DMS153 (cell line): ENCODE measurements at regions not wholly inside any gene's neighbourhood (a gene's known extent, or its start where the extent isn't known, plus 50 kb on each side); places are given as distances from the start of the nearest gene placed in this dataset.
"Not testable (repeated sequence)": the region's sequence is repeated elsewhere in the genome, so short reads cannot be mapped to it uniquely, and the experiment has no call there.

Experiments used
- DNase-seq: peaks from one replicate; lab custom pipeline; 2025; lab: John Stamatoyannopoulos, UW

GRCh38 chr1:232715154-232715553, 85.2 kb upstream of the SIPA1L2 start:
- DNase-seq = no peak

GRCh38 chr1:232717911-232718310, 87.3 kb upstream of the MAP10 start:
- not testable (repeated sequence) for DNase-seq

- no peak for DNase-seq
Measured at GRCh38 chr1:232718928-232719927, 86.0 kb upstream of the MAP10 start.

DNA sequence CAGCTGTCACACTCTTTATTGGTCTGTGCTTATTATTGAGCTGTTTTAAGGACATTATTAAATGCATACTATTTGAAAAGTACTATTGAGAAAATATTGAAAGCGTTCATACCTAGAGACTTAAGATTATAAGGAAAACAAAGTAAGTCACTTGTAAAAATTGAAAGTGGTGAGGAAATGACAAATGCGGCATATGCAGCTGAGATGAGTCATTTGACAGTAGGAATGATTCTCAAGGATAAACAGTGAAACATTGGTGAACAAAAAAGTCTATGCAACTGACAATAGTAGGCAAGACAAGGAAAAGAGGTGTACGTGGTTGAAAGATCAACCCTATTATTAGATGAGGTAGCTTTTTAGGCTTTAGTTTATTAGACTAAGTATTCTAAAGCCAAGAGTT, 82.6 kb upstream of the MAP10 start:
- DNase-seq = no peak

DNA sequence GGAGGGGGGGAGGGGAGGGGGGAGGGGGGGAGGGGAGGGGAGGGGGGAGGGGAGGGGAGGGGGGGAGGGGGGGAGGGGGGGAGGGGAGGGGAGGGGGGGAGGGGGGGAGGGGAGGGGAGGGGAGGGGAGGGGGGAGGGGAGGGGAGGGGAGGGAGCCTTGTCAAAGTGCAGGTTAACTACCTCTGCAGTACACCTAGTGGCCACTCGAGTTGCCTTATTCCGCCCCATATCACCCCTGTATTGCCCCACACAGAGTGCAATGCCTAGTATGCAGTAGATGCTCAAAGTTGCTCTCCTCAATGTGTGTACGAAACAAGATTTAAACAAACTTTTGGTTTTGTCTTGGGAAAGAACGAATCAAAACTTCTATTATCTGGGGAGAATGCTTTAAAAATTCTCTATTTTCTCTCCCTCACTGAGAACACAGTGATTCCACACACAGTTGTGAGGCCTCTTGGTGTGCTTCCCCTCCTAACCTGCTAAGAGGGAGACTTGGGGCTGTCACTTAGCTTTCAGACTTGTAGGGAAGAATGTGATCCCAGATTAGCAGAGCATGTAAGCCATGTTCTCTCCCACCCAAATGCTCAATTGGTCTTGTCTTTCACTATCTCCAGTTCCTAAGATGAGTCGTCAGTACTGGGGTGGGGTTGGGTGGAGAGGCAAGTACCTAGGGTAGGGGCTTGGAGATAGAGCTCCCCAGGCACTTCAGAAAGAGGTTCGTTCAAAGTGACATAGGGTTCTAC, 79.7 kb upstream of the MAP10 start:
- DNase-seq = no peak

- DNase-seq = no peak
Measured at GRCh38 chr1:232726048-232726779, 79.0 kb upstream of the MAP10 start.

- no peak for DNase-seq
Measured at GRCh38 chr1:232728507-232729263, 76.5 kb upstream of the MAP10 start.

DNA sequence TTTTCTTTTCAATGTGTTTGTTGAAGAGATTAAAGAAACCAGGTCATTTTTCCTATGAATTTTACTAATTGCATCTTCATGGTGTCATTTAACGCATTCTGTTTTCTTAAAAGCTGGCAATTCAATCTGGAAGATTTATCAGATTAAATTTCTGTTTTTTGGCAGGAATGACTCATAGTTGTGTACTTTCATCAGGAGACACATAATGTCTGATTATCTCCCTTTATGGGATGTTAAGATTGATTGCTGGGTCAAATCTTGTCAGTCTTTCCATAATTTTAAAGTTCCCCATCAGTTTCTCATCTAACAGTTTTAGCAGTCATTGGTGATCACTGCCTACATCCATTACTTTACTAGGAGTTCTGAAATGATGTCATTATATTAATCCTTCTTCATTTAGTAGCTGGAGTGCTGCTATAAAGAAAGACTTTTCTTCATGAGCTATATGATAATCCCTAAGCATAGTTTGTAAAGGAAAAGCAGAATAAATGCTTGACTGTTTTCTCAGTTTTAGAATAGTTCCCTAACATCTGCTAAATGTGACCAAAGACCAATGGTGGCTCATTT, 72.8 kb upstream of the MAP10 start:
- no peak for DNase-seq

- DNase-seq = no peak
Measured at GRCh38 chr1:232737917-232738316, 67.3 kb upstream of the MAP10 start.

- DNase-seq = no peak
Measured at GRCh38 chr1:232743999-232744398, 61.2 kb upstream of the MAP10 start.

DNA sequence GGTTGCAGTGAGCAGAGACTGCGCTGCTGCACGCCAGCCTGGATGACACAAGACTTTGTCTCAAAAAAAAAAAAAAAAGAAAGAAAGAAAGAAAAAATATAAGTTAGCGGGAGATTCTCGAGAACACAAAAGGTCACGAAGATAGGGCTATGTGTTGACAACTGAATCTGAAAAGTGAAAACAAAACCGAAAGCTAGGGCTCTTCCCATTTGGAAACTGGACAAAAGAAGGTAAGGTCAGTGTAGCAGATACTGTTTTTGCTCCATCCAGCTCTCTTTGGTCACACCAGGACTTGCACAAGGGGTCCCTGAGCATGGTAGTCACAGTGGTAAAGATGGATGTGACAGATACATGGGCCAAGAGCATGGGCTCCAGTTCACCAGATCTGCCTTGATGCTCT, 60.4 kb upstream of the MAP10 start:
- no peak for DNase-seq

DNA sequence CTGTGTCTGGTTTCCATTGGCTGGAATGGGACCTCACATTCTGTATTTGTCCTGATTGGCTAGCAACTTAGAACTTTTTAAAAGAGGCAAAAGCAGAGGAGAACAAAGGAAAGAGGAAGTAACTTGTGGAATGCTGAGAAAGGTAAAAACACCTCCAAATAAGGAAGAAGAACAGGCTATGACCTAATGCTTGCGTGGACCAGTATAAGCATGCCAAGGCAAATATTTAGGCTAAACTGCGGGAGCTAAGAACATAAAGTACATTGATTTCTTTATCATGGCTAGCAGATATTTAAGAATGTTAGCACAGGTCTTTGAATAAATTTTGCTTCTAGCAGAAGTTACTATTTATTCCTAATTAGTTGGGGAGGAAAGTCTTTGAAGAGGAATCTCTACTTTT, 59.5 kb upstream of the MAP10 start:
- DNase-seq = not testable (repeated sequence)

GRCh38 chr1:232748910-232749368, 56.3 kb upstream of the MAP10 start:
- DNase-seq = no peak

- no peak for DNase-seq
Measured at GRCh38 chr1:232751393-232752140, 53.6 kb upstream of the MAP10 start.

DNA sequence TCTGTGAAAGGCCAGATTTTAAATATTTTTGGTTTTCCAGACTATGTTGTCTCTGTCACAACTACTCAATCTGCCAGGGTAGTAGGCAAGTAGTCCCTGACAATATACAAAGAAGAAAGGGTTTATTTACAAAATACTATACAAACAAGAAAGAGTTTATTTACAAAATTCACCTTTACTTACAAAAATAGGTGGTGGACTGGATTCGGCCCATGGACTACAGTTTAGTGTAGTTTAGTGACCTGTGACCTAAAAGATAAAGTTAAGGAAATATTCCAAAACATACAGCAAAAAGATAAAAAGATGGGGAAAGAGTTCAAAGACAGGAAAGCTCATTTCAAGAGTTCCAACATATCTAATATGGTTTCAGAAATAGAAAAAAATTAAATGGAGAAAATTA, 52.9 kb upstream of the MAP10 start:
- no peak for DNase-seq

GRCh38 chr1:232754930-232755329, 50.3 kb upstream of the MAP10 start:
- DNase-seq = no peak
